ENCODE measurements at regions not wholly inside any gene's neighbourhood (a gene's known extent, or its start where the extent isn't known, plus 50 kb on each side); places are given as distances from the start of the nearest gene placed in this dataset.

- no peak for DNase-seq
These were observed 487.0 kb downstream of the TBC1D22A start for GRCh38 chr22:47249370-47249928.

- no peak for DNase-seq
These were observed 486.5 kb downstream of the TBC1D22A start for GRCh38 chr22:47248925-47249324.

- DNase-seq = no peak
These were observed 485.3 kb downstream of the TBC1D22A start for GRCh38 chr22:47247579-47248240.

- DNase-seq = no peak
These were observed 483.3 kb downstream of the TBC1D22A start for GRCh38 chr22:47245786-47246185.

GRCh38 chr22:47245286-47245685 lies 482.8 kb downstream of the TBC1D22A start:
- DNase-seq = no peak

GRCh38 chr22:47240116-47240515 lies 477.7 kb downstream of the TBC1D22A start:
- no peak for DNase-seq

- DNase-seq = no peak
These were observed 477.0 kb downstream of the TBC1D22A start for GRCh38 chr22:47239474-47239860.

- no peak for DNase-seq
These were observed 476.4 kb downstream of the TBC1D22A start for GRCh38 chr22:47238690-47239473.

GRCh38 chr22:47237890-47238480 lies 475.5 kb downstream of the TBC1D22A start:
- no peak for DNase-seq

- no peak for DNase-seq
These were observed 474.3 kb downstream of the TBC1D22A start for GRCh38 chr22:47236718-47237117.

GRCh38 chr22:47236161-47236560 lies 473.7 kb downstream of the TBC1D22A start:
- no peak for DNase-seq

- DNase-seq = no peak
These were observed 471.1 kb downstream of the TBC1D22A start for GRCh38 chr22:47233316-47234243.

- no peak for DNase-seq
These were observed 470.3 kb downstream of the TBC1D22A start for GRCh38 chr22:47232753-47233152.

GRCh38 chr22:47232197-47232596 lies 469.7 kb downstream of the TBC1D22A start:
- DNase-seq = no peak

- no peak for DNase-seq
These were observed 469.3 kb downstream of the TBC1D22A start for GRCh38 chr22:47231759-47232158.

- no peak for DNase-seq
These were observed 468.3 kb downstream of the TBC1D22A start for GRCh38 chr22:47230741-47231140.

GRCh38 chr22:47230251-47230650 lies 467.8 kb downstream of the TBC1D22A start:
- DNase-seq = no peak

- DNase-seq = no peak
These were observed 466.3 kb downstream of the TBC1D22A start for GRCh38 chr22:47228767-47229166.

- DNase-seq = no peak
These were observed 463.6 kb downstream of the TBC1D22A start for GRCh38 chr22:47225931-47226633.

GRCh38 chr22:47225080-47225930 lies 462.9 kb downstream of the TBC1D22A start:
- DNase-seq = no peak

All from stimulated activated CD4-positive, alpha-beta T cell treated with anti-CD3 and anti-CD28 coated beads, Interleukin-4, amount 100 ng/mL, for 24 hours (primary cell).